NCI-H446 (cell line): ENCODE measurements at regions not wholly inside any gene's neighbourhood (a gene's known extent, or its start where the extent isn't known, plus 50 kb on each side); places are given as distances from the start of the nearest gene placed in this dataset.

Experiments used
- DNase-seq, 2 experiments: peaks; one replicate each; lab custom pipeline; 2025; lab: John Stamatoyannopoulos, UW

GRCh38 chr21:27129694-27130093, 162.8 kb upstream of the ADAMTS5 start:
- no peak for DNase-seq

DNA sequence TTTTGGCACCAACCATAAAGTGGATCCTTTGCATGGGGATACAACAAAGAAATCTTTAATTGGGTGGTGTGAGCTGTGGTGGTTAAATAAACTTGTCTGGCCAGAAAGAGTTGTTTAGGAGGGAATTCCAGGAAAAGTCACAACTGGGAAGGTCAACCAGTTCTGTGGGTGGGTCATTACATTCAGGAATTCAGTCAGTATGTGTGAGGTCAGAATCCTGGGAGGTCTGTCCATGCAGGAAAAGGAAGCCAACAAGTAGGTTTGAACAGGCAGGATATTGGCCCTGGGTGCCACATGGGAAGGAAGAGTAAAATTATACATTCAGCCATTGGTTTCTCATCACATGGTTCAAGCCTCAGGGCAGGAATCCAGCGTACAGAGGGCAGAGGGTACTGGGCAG, 162.3 kb upstream of the ADAMTS5 start:
- DNase-seq = no peak

DNA sequence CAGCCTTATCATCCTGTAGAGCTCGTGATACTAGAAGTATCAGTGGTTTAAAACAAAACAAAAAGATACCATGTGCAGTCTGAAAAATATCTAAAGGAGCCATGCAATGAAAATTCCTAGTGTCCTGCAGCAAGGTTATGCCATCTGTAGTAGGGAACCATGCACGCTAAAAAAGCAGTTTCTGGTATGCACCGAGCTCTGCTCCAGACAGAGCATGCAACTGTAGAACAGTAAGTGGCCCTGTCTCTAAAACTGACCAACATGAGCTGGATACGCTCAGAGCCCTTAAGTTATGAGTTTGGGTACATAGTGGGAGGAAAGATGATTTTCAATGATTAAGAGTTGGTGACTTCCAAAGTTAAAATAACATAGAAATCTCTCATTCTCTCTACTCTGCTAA, 159.3 kb upstream of the ADAMTS5 start:
- DNase-seq = no peak

- no peak for DNase-seq
These were observed 155.8 kb upstream of the ADAMTS5 start for GRCh38 chr21:27122686-27123085.

DNA sequence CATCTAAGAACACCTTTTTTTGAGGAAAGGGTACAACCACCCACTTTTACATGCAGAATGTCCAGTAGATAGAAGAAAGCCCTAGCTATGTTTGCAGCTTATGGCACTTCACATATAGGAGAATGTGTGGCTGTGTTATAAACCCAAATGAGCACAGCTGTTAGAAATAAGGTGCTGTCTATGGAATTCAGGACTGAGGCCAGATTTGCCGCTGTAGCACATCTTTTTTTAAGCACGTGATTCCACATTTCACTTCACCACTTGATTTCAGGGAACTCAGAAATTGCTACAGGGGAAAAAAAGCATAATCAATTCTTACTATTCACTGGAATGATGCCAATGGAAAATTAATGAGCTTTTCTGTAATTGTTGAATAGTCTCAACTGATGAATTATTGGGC, 147.2 kb upstream of the ADAMTS5 start:
- no peak for DNase-seq

GRCh38 chr21:27112186-27112585, 145.3 kb upstream of the ADAMTS5 start:
- DNase-seq = no peak

DNA sequence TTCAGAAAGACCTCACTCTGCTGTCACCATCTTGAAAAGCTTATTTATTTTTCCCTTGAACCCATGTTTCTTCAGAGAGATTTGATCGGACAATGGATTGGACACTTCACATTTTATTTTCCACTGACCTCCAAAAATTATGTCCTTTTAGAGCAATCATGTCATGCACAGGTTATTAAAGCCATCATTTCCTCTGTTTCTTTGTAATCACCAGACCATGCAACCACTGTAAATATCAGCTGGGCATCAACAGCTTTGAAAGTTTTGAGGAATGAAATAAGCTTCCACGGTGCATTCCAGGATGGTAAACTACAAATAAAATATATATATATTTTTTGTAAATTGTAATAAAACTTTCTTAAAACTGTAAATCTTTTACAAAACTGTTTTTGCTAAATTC, 144.1 kb upstream of the ADAMTS5 start:
- no peak for DNase-seq

DNA sequence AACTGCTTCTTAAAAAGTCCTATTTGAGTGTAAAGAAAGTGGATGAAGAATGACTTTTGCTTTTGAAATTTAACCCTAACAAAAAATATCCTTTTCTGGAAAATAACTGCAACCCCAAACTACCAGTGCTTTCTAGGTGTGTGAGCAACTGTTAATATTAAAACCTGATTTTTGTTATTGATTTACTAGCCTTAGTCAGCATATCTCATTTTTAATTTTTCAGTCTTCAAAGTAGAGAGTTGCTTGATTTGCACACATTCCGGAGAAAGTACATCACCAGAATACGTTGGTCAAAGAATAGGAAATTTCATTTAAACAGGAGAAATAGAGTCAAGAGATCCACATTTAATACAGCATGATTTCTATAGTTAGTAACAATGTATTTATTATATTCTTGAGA, 141.8 kb upstream of the ADAMTS5 start:
- no peak for DNase-seq

- DNase-seq = no peak
These were observed 141.3 kb upstream of the ADAMTS5 start for GRCh38 chr21:27108228-27108627.

DNA sequence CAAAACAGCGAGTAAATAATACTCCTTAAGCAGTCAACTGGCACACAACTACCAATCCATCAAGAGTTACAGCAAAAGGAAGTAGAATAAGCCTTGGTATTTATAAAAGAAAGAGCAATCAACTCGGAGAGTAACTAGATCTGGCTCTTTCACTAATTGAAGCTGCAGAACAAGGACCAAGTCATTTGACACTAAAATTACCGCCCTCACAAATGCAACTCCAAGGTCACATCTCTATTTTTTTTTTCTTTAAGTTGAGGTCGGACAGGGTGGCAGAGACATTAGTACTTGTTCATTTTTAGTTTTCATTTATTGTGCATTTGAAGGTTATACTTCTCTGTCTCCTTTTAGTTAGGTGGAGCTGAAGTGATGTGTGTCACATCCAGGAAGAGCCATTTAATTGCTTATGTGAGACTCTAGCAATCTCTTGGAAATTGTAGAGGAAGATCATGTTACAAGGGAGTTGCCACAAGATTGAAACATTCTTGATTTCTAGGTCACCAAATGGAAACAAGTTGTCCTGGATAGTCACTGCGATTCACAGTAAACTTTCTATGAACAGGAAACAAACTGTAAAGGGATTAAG, 138.1 kb upstream of the ADAMTS5 start:
- DNase-seq = no peak

GRCh38 chr21:27103768-27104167, 136.9 kb upstream of the ADAMTS5 start:
- no peak for DNase-seq

- DNase-seq = no peak
These were observed 134.6 kb upstream of the ADAMTS5 start for GRCh38 chr21:27101523-27101922.

- no peak for DNase-seq
These were observed 127.5 kb upstream of the ADAMTS5 start for GRCh38 chr21:27094184-27094948.

DNA sequence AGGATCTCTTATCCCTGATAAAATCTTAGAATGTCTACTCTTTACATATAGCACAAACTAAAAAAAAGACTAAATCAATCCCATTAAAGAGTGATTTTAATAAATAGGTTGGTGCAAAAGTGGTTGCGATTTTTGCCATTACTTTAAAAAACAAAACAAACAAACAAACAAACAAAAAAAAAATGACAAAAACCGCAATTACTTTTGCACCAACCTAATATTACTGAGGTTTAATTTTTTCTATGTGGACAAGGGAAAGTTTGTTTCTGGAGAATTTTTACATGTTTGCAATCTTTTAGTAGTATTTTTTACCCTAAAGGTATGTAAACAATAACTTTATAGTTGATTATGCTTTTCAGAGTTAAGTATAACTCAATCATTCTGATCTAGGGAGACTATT, 119.7 kb upstream of the ADAMTS5 start:
- DNase-seq = no peak

DNA sequence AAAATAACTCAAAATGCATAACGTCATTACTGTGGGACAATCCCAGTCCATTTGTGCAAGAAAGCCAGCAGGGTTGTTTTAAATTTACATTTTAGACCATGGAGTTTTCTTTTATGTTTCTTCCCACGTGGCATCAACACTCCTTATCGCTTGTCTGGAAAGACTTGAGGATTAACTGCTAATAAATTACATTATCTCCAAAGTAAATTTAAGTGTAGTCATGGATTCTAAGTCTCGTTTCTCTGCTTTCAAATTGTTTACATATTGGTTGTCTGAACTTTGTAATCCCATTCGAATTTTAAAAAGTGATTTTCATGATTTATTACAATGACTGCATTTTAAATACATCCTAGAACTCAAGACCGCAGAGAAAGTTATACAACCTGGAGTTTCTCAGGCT, 119.3 kb upstream of the ADAMTS5 start:
- no peak for DNase-seq

DNA sequence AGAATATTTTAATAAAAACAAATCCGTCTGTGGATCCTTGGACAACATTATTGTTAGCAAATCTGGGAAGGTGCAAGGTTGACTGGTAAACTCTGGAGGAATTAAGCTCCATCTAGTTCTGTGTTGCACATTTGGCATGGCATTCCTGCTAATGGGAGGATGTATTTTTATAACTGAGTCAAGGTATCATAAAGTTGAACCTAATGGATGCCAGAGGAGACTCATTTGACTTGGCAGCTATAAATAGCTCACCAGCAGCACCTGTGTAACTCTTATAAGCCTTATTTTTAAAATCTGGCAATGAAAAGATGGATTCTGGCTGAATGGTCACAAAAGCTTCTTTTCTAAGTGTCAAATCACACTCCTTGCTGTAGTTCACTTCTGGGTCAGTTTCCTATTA, 118.5 kb upstream of the ADAMTS5 start:
- DNase-seq = no peak

DNA sequence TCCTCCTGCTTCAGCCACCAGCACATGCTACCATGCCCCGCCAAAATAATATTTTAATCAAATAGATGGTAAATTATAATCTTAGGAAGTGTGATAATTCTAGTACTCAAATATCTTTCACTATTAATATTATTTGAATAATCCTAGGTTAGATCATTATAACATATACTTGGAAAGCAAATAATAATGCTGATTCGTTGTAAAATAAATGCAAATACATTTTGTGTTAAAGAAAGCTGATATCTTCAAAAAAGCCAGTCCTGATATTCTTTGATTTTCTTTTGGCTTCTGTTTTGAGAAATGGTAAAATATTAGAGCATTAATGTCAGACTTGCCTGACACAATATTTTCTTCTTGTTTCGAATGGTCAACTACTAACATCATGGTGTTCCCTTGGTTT, 116.3 kb upstream of the ADAMTS5 start:
- DNase-seq = no peak

DNA sequence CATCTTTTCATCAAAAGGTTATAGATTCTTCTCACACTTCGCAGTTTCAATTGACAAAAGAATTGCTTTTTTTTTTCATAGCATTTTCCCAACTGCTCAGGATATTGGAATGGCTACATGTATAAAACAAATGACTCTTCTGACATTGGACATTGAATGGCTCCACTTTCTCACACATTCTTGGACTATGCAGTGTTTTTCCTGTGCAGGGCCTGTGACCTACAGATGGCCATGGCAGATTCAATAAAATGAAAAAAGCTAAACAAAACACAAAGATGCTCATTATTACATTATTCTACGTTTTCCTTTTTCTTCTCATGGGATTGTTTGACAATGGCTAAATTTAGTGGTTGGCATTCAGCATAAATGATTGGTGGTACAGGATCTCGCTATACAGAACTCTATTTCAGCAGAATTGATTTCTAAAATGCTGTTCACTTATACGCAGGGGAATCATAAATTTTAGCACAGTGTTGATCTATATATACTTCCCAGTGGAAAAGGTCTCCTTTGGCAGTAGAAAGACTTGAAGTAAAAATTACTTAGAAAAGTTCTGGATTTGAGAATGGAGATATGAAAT, 115.6 kb upstream of the ADAMTS5 start:
- DNase-seq = no peak

DNA sequence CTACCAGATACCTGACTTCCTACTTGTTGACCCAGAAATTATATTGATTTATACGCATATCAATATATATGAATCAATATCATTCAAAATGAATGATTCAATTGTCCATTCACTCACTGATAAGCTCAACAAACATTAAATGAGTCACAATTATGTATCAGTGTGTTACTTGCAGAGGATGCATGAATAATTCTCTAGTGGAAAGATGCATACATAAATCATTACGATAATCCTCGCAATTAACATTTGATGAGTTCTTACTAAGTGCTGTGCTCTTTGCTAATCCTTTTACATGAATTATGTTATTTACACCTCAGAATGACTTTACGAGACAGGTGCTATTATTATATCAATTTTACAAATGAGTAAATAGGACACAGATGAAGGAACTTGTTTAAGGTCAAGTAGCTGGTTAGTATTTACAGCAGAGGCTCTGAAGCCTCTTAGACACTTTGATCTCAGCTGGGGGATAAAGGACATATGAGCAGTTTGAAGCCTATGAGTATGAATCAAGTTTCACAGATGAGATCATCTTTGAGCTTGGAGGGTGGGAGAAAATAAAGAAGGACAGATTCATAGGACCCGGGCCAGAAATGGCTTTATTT, 112.8 kb upstream of the ADAMTS5 start:
- no peak for DNase-seq

- no peak for DNase-seq
These were observed 112.0 kb upstream of the ADAMTS5 start for GRCh38 chr21:27078915-27079314.

DNA sequence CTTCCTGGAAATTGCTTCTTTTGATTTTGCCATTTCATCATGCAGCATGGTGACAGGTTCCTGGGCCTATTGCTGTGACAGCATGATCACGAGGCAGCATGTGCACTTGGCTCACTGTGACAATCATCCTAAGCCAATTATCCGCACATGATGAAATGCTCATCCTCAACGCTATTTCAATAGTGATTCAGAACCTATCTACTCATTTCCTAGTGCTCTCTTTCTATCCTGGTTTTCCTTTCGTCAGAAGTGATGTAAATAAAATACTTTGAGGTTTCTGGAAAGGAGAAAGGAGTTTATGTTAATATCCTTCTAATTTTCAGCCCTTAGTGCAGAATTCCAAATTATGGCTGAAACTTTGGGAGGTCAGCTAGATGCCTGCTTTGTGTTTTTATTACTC, 110.6 kb upstream of the ADAMTS5 start:
- no peak for DNase-seq

- no peak for DNase-seq
These were observed 109.1 kb upstream of the ADAMTS5 start for GRCh38 chr21:27076025-27076424.
